ENCODE measurements at regions not wholly inside any gene's neighbourhood (a gene's known extent, or its start where the extent isn't known, plus 50 kb on each side); places are given as distances from the start of the nearest gene placed in this dataset.
"Not testable (repeated sequence)": the region's sequence is repeated elsewhere in the genome, so short reads cannot be mapped to it uniquely, and the experiment has no call there.

DNA sequence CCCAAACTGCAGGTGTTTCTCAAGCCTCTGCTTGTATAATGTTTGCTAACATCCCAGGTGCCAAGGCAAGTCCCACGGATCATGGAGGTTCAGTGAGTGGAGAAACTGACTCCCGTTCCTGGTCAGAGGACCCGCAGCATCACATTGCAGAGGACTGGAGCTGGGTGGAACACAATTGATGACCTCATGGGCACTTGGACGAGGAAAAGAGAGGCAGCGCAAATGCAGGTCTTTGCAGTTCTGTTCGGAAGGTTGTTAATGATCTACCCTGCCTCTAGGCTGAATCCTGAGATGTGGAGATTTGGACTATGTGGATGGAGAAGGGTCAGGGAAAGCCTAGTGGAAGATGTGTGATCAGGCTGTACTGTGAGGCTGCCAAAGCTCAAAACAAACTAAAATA, 192.9 kb downstream of the DUSP10 start:
- peak; percentile 17 for DNase-seq

DNA sequence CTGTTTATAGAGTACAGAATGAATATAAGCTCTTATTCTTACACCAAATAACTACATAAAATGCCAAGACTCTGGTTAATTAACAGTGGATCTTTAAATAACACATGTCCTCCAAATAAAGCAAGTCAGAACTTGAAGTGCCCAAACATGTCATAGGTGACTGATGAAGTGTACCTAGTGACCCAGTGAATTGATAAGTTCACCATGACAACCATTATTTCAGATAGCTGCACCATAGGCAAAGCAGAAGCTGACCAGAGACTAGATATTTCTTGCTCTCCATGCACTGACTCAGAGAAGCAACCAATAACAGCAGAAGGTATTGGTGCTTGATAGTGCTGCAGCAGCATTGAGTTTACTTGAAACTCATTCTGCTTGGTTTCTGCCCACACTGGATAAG, 192.1 kb downstream of the DUSP10 start:
- DNase-seq, result peak; percentile 10

DNA sequence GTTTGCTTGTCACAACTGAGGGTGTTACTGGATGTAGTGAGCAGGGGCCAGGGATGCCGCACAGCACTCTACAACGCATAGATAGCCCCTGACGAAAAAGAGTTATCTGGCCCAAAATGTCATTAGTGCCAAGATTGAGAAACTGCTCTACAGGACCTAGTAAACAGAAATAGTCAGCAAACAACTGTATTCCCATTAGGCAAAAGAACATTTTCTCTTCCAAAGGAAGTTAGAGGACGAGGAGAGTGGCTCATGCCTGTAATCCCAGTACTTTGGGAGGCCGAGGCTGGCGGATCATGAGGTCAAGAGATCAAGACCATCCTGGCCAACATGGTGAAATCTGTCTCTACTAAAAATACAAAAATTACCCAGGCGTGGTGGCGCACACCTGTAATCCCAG, 189.1 kb downstream of the DUSP10 start:
- not testable (repeated sequence) for DNase-seq

DNA sequence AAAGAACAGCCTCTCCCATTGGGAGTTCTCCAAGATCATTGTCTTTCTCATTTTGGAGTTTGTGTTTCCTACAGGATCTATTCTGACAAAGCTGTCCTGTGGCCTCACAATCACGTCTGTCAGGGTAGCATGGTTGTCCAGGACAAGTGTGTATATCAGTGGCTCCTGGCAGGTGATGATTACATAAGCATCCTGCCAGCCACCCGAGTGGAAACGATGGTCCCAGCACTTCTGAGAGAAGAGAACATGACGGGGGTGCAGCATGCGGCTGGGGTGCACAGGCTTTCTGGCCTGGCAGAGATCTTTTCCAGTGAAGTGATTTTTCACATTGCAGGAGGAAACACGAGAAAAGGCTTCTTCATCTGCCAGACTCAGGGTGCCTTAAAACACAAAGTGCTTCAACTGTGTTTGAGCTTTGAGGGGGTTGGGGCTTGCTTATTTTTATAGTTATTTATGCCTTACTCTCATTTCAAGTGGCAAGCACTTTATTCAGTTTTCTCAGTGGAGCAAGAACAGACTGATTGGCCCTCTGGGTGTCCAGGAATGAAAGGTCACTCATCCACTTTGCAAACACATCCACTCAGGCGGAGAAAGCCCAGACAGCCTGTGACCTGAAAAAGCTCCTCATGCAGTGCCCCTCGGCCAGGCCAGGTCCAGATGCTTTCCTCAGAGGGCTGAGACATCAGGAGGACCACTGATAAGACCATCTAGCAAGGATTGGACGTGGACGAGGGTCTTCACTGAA, 186.0 kb downstream of the DUSP10 start:
- DNase-seq, result no peak

DNA sequence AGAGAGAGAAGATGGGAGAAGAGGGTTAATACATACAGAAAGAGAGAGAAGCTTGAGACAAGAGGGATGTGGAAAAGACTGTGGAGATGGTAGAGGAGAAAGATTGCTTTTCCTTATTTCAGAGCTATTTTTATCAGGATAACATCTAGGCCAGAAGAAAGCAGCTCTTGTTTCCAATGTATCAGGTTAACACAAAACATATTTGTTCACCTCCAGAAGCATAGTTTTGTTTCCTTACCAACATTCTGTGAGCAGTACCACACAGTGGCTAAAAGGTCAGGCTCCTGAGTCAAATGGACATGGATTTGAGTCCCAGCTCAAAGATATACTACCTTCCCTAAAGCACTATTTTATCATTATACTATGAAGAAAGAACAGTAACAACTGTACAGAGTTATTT, 185.5 kb downstream of the DUSP10 start:
- no peak for DNase-seq

DNA sequence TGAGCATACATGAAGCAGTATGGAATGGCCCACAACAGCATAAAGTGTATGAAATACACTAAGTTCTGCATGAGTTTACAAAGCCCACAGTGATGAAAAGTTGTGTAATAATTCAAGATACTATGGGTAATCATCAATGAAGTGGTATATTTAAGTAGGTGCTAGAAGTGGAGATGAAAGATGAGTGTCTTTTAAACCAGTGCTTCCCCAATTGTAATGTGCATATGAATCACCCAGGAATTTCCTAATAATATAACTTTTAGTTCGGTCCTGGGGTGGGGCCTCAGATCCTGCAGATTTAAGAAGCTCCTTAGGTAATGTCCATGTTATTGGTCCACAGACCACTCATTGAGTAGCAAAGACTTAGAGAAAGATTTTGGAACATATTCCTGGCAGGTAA, 184.9 kb downstream of the DUSP10 start:
- DNase-seq, result no peak

DNA sequence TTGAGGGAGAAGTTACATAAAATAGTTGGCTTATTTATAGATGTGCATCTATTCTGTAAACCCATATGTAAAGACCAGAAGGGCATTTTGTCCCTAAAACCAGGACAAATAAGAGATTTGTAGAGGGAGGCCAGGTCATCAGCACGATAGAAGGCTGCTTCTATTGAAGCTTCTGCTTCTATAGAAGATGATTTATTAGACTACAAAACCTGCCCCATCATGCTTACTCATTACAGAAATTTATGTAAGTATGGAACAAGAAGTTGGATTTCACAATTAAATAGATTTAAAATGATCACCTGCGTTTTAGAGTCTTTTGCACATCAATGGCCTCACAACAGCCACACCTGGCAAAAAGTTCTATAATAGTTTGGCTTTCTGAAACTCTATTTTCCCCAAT, 183.5 kb downstream of the DUSP10 start:
- no peak for DNase-seq

DNA sequence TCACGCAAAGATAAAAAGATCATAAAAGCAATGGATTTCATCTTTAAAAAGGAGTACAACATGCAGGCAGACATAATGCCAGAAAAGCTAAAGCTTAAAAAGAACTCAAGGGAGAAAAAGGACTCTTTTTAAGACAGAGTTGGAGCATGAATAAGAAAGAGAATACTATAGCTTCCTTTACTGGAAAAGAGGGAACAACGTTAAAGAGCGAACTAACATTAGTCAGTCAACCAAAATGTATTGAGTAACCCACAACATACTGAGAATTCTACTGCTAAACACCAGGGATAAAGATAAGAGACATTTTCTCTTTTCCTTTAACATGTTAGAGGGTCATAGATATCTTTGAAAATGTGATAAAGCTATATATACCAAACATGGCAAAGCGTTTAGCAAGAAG, 182.0 kb downstream of the DUSP10 start:
- DNase-seq, result no peak

DNA sequence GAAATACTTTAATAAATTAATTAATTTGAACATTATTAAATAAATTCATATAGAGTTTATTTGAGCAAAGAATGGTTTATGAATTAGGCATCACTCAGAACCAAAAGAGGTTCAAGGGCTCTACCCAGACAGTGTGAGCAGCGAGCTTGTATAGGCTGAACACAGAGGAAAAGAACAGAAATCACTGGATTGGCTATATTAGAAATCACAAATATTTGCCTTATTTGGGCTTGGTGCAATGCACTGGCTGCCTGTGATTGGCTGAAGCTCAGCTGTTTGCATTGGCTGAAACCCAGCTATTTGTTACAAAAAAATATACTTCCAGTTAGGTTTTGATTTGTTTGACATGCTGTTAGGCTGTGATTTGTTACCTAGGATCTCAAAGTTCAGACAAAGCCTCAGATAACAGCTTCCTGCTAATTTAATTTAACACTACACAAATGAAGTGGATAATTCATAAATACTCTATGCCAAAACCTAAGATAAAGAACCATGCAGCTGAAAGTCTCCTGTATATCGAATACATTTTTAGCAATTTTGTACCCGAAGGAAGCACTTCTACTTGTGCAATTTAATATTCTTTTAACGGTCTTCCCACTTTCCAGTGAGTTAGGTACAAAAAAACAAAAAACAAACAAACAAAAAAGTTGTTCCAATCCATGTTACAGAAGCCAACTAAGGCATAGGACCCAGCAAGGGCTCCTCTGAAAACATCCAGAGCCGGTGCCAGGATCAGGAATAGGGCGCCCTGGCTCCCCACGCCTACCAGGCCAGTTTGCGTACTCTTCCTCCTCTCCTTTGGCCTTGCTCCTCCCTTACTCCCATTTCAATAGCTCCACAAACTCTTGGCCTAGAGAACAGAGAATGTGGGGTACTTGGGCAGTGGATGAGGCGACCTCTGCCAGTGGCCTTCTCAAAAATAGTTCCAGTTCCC, 179.1 kb downstream of the DUSP10 start:
- DNase-seq, result no peak

DNA sequence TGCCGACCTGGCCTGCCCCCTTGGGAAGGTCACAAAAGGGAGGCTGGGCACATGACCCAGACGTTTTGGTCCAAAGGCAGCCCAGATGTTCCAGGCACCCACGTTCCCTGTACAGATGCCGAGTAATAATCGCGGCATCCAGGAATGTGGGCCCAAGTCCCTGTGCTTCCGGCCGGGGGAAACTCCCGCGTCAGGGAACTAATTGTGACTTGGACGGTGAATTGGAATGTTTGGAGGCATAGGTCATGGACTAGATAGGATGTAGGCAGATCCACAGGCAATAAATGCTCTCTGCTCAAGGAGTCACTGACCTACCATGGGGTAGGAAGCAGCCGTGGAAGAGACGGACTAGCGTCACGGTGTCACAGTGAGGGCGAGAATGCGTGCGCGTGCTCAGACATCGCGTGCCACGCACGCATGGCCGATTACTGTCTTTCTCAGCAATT, 178.4 kb downstream of the DUSP10 start:
- no peak for DNase-seq

DNA sequence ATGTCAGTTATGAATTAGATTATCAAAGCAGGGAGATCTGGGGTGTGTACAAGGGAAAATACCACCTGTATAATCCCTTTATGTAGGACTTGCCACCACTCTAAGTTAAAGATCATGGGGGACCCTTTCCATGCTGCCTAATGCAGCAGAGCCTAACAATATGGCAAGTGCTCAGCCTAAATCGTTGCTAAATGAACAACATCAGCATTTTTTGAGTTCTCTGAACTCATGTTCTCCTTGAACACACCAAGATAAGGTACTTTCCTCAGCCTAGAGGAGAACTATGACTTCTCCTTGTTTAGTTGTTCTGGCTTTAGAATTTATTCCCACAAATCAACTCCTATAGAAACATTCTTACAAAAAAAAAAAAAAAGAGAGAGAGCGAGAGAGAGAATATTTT, 177.0 kb downstream of the DUSP10 start:
- no peak for DNase-seq

DNA sequence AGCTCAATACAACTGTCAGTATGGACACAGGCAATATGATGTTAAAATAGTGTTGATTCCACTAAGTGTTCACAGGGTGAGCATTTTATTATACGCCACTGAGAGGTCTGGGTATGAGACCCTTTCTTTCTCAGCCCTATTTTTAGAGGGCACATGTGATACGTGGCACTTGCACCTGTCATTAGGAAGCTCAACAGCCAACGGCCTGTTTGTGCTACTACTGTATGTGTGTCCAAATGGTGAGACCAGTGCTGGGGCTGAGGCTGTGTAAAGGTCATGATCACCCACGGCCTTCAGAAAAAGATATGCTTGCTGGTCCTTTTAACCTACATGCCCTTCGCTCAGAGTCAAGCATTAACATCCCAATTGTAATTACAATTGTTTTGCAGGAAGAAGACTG, 176.2 kb downstream of the DUSP10 start:
- peak; percentile 55 for DNase-seq

DNA sequence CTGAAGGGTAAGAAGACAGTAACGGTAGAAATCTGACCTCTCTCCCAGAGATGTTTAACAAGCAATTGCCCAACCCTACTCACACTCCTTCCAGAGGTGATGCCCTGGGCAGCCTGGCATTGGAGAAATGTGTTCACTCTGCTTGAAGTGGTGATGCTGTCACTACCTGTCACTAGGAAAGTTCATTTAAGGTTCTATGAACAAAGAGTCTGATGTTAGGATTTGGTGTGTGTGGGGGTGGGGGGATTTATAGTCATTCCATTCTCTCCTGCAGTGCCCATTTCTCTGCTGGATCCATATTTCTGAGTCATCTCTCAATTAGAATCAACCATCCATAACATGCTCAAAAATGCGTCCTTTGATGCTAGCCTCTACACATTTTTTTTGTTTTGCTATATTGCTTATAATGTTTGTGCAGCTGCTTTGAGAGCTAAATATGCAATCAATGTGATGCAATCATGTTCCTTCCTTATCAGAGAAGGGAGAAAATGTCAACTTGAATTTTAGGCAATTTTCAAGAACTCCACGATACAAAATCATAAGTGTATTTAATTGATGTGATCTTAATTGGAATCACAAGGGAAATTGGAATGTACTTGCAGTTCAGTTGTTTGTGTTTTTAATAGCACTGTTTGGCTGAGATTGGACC, 173.9 kb downstream of the DUSP10 start:
- peak; percentile 77 for DNase-seq

DNA sequence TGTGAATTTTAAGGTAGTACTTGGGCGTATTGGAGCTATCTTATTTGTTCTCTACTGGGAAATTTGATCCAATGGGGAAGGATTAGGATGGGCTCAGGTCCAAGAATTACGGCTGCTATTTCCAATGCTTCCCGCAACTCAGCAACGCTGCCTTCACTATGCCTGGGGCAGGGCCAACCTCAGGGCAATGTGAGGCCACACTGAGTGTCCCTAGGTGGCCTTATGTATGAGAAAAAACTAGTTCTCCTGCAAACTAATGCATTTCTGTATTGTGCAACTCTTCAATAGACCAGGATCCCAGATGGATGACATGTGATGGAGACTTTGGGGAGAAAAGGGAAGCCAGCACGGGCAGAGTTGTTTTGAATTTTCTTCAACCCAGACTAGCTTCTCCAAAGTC, 168.1 kb downstream of the DUSP10 start:
- DNase-seq, result no peak

DNA sequence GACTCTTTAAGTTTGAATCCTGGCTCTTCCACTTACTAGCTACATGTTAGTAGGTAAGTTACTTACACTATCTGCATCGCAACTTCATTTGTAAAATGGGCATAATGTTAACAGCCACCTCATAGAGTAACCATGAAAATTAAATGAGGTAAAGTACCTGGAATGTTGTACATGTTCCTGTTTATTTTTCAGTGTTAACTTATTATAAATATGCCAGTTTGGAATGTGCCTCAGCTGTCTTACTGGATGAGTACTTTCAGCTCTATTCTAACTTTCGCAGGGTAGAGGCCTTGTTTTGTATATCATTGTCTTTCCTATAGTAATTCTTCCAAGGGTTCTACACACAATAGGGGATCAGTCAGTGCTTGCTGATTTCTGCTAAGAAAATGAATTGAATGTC, 167.4 kb downstream of the DUSP10 start:
- no peak for DNase-seq

DNA sequence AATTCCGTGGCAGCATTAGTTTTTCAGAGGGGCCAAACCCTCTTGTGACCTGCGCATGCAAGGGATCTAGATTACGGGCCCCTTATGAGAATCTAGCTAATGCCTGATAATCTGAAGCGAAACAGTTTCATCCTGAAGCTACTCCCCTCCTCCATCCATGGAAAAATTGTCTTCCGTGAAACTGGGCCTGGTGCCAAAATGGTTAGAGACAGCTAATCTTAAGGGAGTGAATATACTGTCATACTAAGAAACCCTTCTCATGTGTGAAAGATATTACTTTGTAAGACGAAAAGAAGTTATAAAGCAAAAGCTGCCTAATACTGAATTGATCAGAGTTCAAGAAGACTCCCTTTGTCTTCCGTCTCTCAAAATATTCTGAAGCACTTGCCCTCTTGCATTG, 166.3 kb downstream of the DUSP10 start:
- no peak for DNase-seq

DNA sequence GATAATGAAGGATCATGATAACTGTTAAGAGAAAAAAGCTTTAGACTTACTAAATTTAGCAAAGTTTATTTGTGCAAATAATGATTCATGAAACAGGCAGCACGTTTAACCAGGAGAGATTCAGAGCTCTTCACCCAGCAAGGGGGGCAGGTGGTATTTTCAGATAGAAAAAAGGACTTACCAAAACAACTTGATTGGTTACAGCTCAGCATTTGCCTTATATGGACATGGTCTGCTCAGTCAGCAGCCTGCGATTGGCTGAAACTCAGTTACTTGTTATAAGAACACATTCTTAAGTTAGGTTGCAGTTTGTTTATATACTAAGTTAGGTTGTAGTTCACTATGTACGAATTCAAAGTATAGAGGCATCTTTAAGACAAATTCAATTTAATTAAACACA, 165.6 kb downstream of the DUSP10 start:
- no peak for DNase-seq

DNA sequence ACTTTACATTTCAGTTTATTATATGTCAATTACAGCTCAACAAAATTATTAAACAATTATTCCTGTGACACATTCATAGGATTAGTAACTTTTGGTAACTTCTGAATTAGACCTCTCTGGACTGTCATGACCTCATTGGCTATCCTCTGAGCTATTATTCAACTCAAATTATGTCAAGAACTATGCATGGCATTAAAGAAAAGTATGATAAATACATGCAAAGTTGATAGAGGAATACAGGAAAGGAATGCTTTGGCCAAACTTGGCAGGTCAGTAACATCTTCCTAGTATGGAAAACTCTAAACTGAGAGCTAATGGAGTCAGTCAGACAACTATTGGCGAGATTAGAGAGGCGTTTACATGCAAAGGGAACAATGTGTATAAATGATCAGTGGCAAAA, 158.4 kb downstream of the DUSP10 start:
- DNase-seq, result no peak

DNA sequence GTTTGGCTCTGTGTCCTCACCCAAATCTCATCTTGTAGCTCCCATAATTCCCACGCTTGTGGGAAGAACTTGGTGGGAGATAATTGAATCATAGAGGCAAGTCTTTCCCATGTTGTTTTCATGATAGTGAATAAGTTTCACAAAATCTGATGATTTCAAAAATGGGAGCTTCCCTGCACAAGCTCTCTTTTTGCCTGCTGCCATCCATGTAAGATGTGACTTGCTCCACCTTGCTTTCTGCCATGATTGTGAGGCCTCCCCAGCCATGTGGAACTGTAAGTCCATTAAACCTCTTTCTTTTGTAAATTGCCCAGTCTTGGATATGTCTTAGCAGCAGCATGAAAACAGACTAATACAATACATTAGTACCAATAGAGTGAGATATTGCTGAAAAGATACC, 154.9 kb downstream of the DUSP10 start:
- not testable (repeated sequence) for DNase-seq

DNA sequence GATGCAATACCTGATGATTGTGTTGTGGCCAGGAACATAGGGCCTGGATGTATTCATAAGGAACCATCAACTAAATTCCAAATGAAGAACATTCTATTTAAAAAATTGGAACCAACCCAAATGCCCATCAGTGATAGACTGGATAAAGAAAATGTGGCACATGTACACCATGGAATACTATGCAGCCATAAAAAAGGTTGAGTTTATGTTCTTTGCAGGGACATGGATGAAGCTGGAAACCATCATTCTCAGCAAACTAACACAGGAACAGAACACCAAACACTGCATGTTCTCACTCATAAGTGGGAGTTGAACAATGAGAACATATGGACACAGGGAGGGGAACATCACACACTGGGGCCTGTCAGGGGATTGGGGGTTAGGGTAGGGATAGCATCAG, 150.6 kb downstream of the DUSP10 start:
- not testable (repeated sequence) for DNase-seq

DNA sequence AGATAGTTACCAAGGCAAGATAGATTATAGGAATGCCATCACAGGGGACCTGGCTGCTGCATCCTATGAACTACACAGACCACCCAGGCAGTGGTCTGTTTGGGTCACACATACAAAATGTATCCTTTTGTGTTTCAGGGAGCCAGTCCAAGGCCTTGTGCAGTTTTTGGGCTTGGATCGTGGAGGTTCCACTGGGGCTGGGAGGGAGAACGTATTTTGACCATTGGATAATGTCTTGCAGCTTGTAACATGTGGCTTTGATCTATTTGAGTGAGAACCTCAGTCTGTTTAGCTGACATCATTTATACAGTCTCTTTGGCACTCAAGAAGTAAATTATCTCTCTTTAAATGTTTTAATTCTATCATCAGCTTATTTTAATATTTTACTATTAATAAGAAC, 147.3 kb downstream of the DUSP10 start:
- DNase-seq, result no peak

DNA sequence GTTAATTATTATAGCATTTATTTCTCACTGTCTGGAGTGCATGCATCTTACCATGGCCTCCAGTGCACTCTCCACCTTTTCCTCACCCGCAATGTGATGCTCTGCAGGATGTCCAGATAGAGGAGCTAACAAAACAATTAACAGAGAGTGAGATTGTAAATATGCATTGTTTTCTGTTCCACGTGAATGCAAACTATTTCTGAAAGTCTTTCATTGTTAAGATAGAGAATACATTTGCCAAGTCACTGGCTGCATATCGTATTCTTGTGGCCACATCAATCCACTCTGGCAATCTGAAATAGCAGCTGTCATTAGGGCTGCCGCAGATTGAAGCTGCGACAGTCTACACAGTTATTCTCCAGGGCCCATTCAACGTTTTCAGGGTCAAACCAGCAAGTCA, 143.8 kb downstream of the DUSP10 start:
- no peak for DNase-seq

DNA sequence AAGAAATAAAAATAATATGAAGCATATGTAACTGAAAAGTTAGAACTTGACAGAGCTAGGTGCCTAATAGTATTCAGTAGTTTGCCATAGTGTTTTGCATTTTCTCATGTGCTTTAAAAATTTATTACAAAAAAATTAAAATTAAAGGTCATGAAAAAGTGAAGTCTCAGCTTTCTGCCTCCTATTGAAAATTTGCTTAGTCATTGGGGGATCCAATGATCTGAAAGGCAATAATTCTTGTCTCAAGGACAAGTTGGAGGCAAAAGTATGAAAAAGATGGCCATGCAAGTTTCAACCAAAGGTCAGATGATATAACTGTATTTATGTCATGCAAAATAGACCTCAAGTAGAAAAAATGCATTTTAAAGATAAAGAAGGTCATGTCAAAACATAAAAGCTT, 140.7 kb downstream of the DUSP10 start:
- DNase-seq, result no peak

DNA sequence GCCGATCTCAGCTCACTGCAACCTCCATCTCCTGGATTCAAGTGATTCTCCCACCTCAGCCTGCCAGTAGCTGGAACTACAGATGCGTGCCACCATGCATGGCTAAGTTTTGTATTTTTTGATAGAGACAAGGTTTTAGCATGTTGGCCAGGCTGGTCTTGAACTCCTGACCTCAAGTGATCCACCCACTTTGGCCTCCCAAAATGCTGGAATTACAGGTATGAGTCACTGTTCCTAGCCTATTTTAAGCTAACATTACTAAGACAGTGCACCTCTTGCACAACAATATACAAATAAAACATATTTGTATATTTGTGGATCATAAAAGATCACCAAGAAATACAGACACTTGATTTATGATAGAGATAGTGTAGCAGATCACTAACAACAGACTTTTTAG, 139.1 kb downstream of the DUSP10 start:
- no peak for DNase-seq
